ENCODE measurements at regions not wholly inside any gene's neighbourhood (a gene's known extent, or its start where the extent isn't known, plus 50 kb on each side); places are given as distances from the start of the nearest gene placed in this dataset.

- TF ChIP-seq CTCF (conservative IDR thresholded peaks at IDR 0.05 in 1 of 2, IDR thresholded peaks at IDR 0.05 in 1 of 2; ENCODE audit: low read depth in 1 of 2, low read length in 2 of 2) (no peak), EZH2 (IDR thresholded peaks at IDR 0.05; ENCODE audit: low read length, missing control alignments) (no peak)
Measured at GRCh38 chr3:124570232-124570631, 160.0 kb upstream of the UMPS start.

All from fibroblast of lung (primary cell).